CD4-positive, alpha-beta T cell treated with Interleukin-10 for 1 hour (primary cell): ENCODE measurements at regions not wholly inside any gene's neighbourhood (a gene's known extent, or its start where the extent isn't known, plus 50 kb on each side); places are given as distances from the start of the nearest gene placed in this dataset.

ENCODE experiments used
- DNase-seq: peaks from one replicate; pipeline ENCODE4 v3.0.0-alpha.2; 2020

GRCh38 chr3:8442993-8443650, 58.5 kb upstream of the LMCD1 start:
- DNase-seq: no peak

- no peak for DNase-seq
Observed at GRCh38 chr3:8443829-8444791, 57.5 kb upstream of the LMCD1 start.

- no peak for DNase-seq
Observed at GRCh38 chr3:8444883-8445282, 56.7 kb upstream of the LMCD1 start.

GRCh38 chr3:8445861-8446260, 55.8 kb upstream of the LMCD1 start:
- DNase-seq: no peak

- DNase-seq: no peak
Observed at GRCh38 chr3:8446845-8447244, 54.8 kb upstream of the LMCD1 start.

GRCh38 chr3:8450618-8451017, 51.0 kb upstream of the LMCD1 start:
- no peak for DNase-seq

GRCh38 chr3:8451696-8452095, 49.9 kb upstream of the LMCD1 start:
- no peak for DNase-seq
